Endothelial cell of umbilical vein (primary cell): ENCODE measurements at regions not wholly inside any gene's neighbourhood (a gene's known extent, or its start where the extent isn't known, plus 50 kb on each side); places are given as distances from the start of the nearest gene placed in this dataset.

Experiments
- BruUV-seq: library from RNA; stranded (reverse); fragments of 400-500 nt; replicated peaks from 2 replicates; lab custom pipeline; 2021; lab: Mats Ljungman, UMichigan
- CTCF ChIA-PET: fragments of 300-600, 350-600 bp; sonication (Branson Sonifier 250); formaldehyde crosslinking; loops from one replicate; lab custom pipeline; 2021; ENCODE audit warnings: antibody characterized with exemption, inconsistent platforms; lab: Charles Lee
- POLR2A ChIA-PET: fragments of 300-600, 350-600 bp; sonication (Branson Sonifier 250); formaldehyde crosslinking; loops from one replicate; lab custom pipeline; 2021; ENCODE audit warnings: antibody characterized with exemption, inconsistent platforms; lab: Charles Lee
- DNase-seq: peaks from one replicate; pipeline ENCODE4 v3.0.0-alpha.2; 2011; ENCODE audit warnings: low read depth, low spot score
- FAIRE-seq: peaks from 2 replicates; lab custom pipeline; 2011; peaks lifted over from hg19 to GRCh38; lab: Jason Lieb, UNC
- H2AFZ ChIP-seq: 2 replicates; pipeline ENCODE4 v1.6.0; 2012; ENCODE audit warnings: low read depth, low read length, control low read depth, inconsistent platforms
- H3K27ac ChIP-seq: 2 replicates; pipeline ENCODE4 v1.5.1; 2011; ENCODE audit warnings: low read depth, mild to moderate bottlenecking, control low read depth, low read length, moderate library complexity; ENCODE audit not compliant: insufficient read depth
- H3K27me3 ChIP-seq, 2 experiments: 2 replicates each; pipeline versions ENCODE4 v1.6.0 to v1.6.1; 2011; ENCODE audit warnings: low read length in 2 of 2, mixed read lengths in 1 of 2; ENCODE audit not compliant: control insufficient read depth in 2 of 2, insufficient read depth in 2 of 2
- H3K36me3 ChIP-seq, 2 experiments: 2 replicates in 1 of 2; 3 replicates in 1 of 2; pipeline ENCODE4 v1.5.1; 2011; ENCODE audit warnings: low read length in 2 of 2, mild to moderate bottlenecking in 1 of 2, moderate library complexity in 1 of 2; ENCODE audit not compliant: control insufficient read depth in 2 of 2, insufficient read depth in 2 of 2; ENCODE audit errors: extremely low read depth in 1 of 2
- H3K4me1 ChIP-seq: 3 replicates; pipeline ENCODE4 v1.5.1; 2011; ENCODE audit warnings: mild to moderate bottlenecking, low read length; ENCODE audit not compliant: control insufficient read depth, insufficient read depth; ENCODE audit errors: extremely low read depth
- H3K4me2 ChIP-seq: 2 replicates; pipeline ENCODE4 v1.6.1; 2011; ENCODE audit warnings: low read length, control low read depth, mixed read lengths; ENCODE audit not compliant: insufficient read depth
- H3K4me3 ChIP-seq, 3 experiments: fragments of 200-600 bp in 1 of 3; sonication (generic), shearing (Covaris generic) in 1 of 3; replicated peaks in 1 of 3; 2 replicates each; pipeline ENCODE4 v1.5.1; 2011 to 2016; ENCODE audit warnings: control low read depth in 3 of 3, low read length in 3 of 3, mild to moderate bottlenecking in 2 of 3, inconsistent platforms in 1 of 3, low read depth in 1 of 3, moderate library complexity in 1 of 3; ENCODE audit not compliant: insufficient read depth in 1 of 3
- H3K79me2 ChIP-seq: 2 replicates; pipeline ENCODE4 v1.6.0; 2012; ENCODE audit warnings: low read length, inconsistent platforms; ENCODE audit not compliant: control insufficient read depth, insufficient read depth
- H3K9ac ChIP-seq: replicated peaks from 2 replicates; pipeline ENCODE3; 2011; ENCODE audit warnings: low read length, control low read depth; ENCODE audit not compliant: insufficient read depth; ENCODE audit errors: extremely low read depth
- H3K9me1 ChIP-seq: replicated peaks from 3 replicates; pipeline ENCODE4 v1.6.0; 2011; ENCODE audit warnings: mild to moderate bottlenecking, low read length; ENCODE audit not compliant: control insufficient read depth, insufficient read depth; ENCODE audit errors: extremely low read depth
- H3K9me3 ChIP-seq: replicated peaks from 2 replicates; pipeline ENCODE4 v1.5.1; 2012; ENCODE audit warnings: low read length, inconsistent platforms; ENCODE audit not compliant: control insufficient read depth, insufficient read depth
- H4K20me1 ChIP-seq: replicated peaks from 2 replicates; pipeline ENCODE3; 2011; ENCODE audit warnings: mild to moderate bottlenecking, low read length; ENCODE audit not compliant: control insufficient read depth, insufficient read depth; ENCODE audit errors: extremely low read depth
- CTCF ChIP-seq, 2 donors: IDR thresholded peaks; 1 replicate in 1 of 2; 2 replicates in 1 of 2; pipeline ENCODE4 v1.5.1; 2011; ENCODE audit warnings: low read length in 2 of 2, mild to moderate bottlenecking in 2 of 2, moderate library complexity in 2 of 2, control low read depth in 1 of 2, inconsistent platforms in 1 of 2, low read depth in 1 of 2; ENCODE audit not compliant: insufficient read depth in 1 of 2; ENCODE audit errors: extremely low read depth in 1 of 2
- EZH2 ChIP-seq: IDR thresholded peaks from 2 replicates; pipeline ENCODE4 v1.6.1; 2012; ENCODE audit warnings: borderline replicate concordance, low read depth, mild to moderate bottlenecking, moderate library complexity, low read length, inconsistent platforms; ENCODE audit not compliant: severe bottlenecking
- FOS ChIP-seq: IDR thresholded peaks from 2 replicates; pipeline ENCODE4 v1.6.1; 2011; ENCODE audit warnings: mild to moderate bottlenecking, low read length, moderate library complexity, borderline replicate concordance; ENCODE audit not compliant: insufficient read depth
- GATA2 ChIP-seq: IDR thresholded peaks from 2 replicates; pipeline ENCODE4 v1.7.0; 2011; ENCODE audit warnings: low read depth, mild to moderate bottlenecking, moderate library complexity, mixed read lengths, low read length; ENCODE audit not compliant: insufficient read length, insufficient read depth
- JUN ChIP-seq: IDR thresholded peaks from 2 replicates; pipeline ENCODE4 v1.6.1; 2011; ENCODE audit warnings: borderline replicate concordance, low read depth; ENCODE audit not compliant: insufficient read length, insufficient read depth
- MYC ChIP-seq: IDR thresholded peaks from one replicate; pipeline ENCODE4 v1.6.1; 2011; ENCODE audit warnings: mild to moderate bottlenecking, low read depth, low read length
- POLR2A ChIP-seq: IDR thresholded peaks from 2 replicates; pipeline ENCODE4 v1.6.1; 2012; ENCODE audit warnings: low read depth, mild to moderate bottlenecking, control low read depth, low read length
- POLR2AphosphoS5 ChIP-seq: IDR thresholded peaks from 2 replicates; pipeline ENCODE4 v1.6.1; 2012; ENCODE audit warnings: low read depth, mild to moderate bottlenecking, control low read depth, low read length, moderate library complexity; ENCODE audit not compliant: insufficient read depth
- dilution Hi-C: fragments of 300-500 bp; cut with MboI; formaldehyde crosslinking; loops from one replicate; pipeline ENCODE4 v1.15.0; 2019; ENCODE audit warnings: low sequenced_read_pairs; ENCODE audit not compliant: extremely low pct_ligation_motif_present
- intact Hi-C: fragments of 100-400 bp; cut with micrococcal nuclease; formaldehyde crosslinking; loops from one replicate; pipeline ENCODE4 v1.10.0; 2022
- TF ChIP-seq, protein P1 (sequence below): IDR thresholded peaks from 2 replicates; pipeline ENCODE4 v1.6.1; 2011; ENCODE audit not compliant: insufficient read depth, insufficient read length

GRCh38 chr4:188993871-188994270, 854.6 kb downstream of the TRIML1 start:
- no peak overlapping the region for H3K4me3 ChIP-seq
- BruUV-seq = no TSS peak
- H3K9ac ChIP-seq = no peak overlapping the region
- CTCF ChIA-PET = no interaction called here
- H3K4me2 ChIP-seq = no peak overlapping the region
- TF ChIP-seq CTCF (IDR thresholded peaks at IDR 0.05; ENCODE audit: extremely low read depth in 1 of 2, insufficient read depth in 1 of 2, low read depth in 1 of 2, low read length in 2 of 2) = no peak
- TF ChIP-seq GATA2 = no peak
- no peak for TF ChIP-seq EZH2
- no peak for TF ChIP-seq MYC
- TF ChIP-seq JUN = no peak
- TF ChIP-seq, protein P1, sequence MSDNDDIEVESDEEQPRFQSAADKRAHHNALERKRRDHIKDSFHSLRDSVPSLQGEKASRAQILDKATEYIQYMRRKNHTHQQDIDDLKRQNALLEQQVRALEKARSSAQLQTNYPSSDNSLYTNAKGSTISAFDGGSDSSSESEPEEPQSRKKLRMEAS = no peak
- TF ChIP-seq POLR2A = no peak
- no peak for TF ChIP-seq FOS
- TF ChIP-seq POLR2AphosphoS5 = no peak
- H3K27me3 ChIP-seq = no peaks in the 10 kb centered on the region
- H3K9me3 ChIP-seq = peaks cover 3% of the 10 kb centered on the region
- H3K79me2 ChIP-seq = no peaks in the 10 kb centered on the region
- no peak overlapping the region for H3K27ac ChIP-seq
- POLR2A ChIA-PET = no interaction called here
- intact Hi-C loops (no loop called here), dilution Hi-C loops (no loop called here)
- no peaks in the 10 kb centered on the region for H3K4me1 ChIP-seq
- no peak for DNase-seq
- no peaks in the 10 kb centered on the region for H4K20me1 ChIP-seq
- no peak for FAIRE-seq
- H3K9me1 ChIP-seq = no peaks in the 10 kb centered on the region
- no peak overlapping the region for H2AFZ ChIP-seq
- H3K36me3 ChIP-seq = no peaks in the 10 kb centered on the region
